ENCODE measurements at regions not wholly inside any gene's neighbourhood (a gene's known extent, or its start where the extent isn't known, plus 50 kb on each side); places are given as distances from the start of the nearest gene placed in this dataset.

DNA sequence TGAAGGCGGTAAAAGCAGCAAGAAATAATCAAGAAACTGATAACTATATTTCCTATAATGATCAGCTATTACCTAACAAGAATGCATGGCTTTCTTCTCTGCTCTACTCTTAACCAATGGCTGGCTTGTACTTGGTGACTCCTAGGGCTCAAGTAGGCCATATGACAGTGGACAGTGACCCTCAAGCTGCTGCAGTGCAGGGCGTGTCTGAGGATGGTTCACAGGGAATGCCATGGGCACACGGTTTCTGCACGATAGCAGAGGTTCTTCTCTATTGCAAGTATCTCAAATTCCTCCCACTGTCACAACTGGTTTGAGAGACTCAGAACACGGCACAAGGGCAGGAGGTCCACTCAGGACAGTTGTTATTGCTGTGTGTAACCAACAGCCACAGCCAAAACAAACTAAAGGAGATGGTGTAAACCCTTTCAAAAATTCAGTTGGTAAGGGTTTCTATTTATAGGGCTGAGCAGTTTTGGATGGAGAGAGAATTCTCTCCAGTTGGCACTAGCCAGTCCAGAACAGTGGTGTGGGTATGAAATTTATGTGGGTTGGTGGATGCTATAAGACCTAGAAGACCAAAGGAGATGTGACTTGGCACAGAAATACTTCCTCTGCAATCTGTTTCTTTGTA is 103.2 kb upstream of the ST8SIA2 start:
- no peak for DNase-seq
- in situ Hi-C loops (cut with HindIII; ENCODE audit: low pct_ligation_motif_present, low pct_unique_long_range_greater_than_20kb, low sequenced_read_pairs) = no loop called here

- DNase-seq = no peak
- in situ Hi-C loops (cut with HindIII; ENCODE audit: low pct_ligation_motif_present, low pct_unique_long_range_greater_than_20kb, low sequenced_read_pairs) = no loop called here
Measured at GRCh38 chr15:92291900-92292299, 101.8 kb upstream of the ST8SIA2 start.

GRCh38 chr15:92294759-92295158 is 98.9 kb upstream of the ST8SIA2 start:
- in situ Hi-C loops (cut with HindIII; ENCODE audit: low pct_ligation_motif_present, low pct_unique_long_range_greater_than_20kb, low sequenced_read_pairs) = no loop called here
- DNase-seq = no peak

- DNase-seq = no peak
Measured at GRCh38 chr15:92304223-92304975, 89.3 kb upstream of the ST8SIA2 start.

GRCh38 chr15:92305343-92305742 is 88.3 kb upstream of the ST8SIA2 start:
- in situ Hi-C loops (cut with HindIII; ENCODE audit: low pct_ligation_motif_present, low pct_unique_long_range_greater_than_20kb, low sequenced_read_pairs) = no loop called here
- no peak for DNase-seq

More at GRCh38 chr15:92304223-92304975, 89.3 kb upstream of the ST8SIA2 start:
- in situ Hi-C loops (cut with HindIII; ENCODE audit: low pct_ligation_motif_present, low pct_unique_long_range_greater_than_20kb, low sequenced_read_pairs) = no loop called here

DNA sequence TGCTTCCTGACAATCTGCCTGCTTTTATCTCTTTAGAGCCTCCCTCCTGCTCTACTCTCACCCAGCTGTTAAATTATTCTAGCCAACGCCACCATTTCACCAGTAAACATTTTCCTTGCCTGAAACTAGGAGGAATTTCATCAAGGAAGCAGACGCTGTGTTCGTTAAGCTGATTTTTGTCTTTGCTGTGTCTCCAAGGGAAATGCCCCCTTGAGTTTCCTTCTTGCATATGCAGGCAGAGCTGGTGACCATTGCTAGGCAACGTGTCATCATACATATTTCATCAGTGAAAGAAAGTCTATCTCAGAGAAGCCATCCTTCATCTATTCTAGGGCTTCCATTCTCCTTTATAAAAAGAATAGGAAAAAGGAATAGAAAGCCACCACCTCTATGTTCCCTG is 87.0 kb upstream of the ST8SIA2 start:
- in situ Hi-C loops (cut with HindIII; ENCODE audit: low pct_ligation_motif_present, low pct_unique_long_range_greater_than_20kb, low sequenced_read_pairs) = no loop called here
- DNase-seq = no peak

GRCh38 chr15:92315144-92315543 is 78.5 kb upstream of the ST8SIA2 start:
- DNase-seq = no peak
- in situ Hi-C loops (cut with HindIII; ENCODE audit: low pct_ligation_motif_present, low pct_unique_long_range_greater_than_20kb, low sequenced_read_pairs) = no loop called here

DNA sequence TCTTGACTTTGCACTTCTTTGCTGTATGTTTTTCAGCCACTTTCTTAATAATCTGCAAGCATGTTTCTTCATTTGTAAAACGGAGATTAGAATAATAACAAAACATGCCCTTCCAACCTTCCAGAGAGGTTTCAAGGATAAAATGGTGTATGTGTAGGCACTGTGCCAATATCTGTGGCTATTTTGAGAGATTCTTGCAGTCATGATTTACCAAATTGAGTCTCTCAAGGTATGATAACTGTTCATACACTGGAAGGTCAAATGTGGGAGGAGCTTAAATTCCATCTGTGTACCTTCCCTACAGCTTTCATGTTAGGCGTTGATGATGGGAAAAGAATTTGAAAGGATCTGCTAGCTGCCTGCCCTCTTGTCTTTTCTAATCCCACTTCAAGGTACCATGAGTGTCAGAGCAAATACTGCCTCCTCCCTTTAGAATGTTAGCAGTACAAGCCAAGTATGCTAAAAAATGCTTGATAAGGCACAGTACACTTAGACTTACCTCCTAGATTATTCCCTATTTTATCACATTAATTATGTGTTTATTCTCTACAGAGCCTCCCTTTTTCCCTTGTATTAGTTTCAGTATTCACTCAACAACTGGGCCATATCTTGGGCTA is 78.0 kb upstream of the ST8SIA2 start:
- DNase-seq = no peak
- in situ Hi-C loops (cut with HindIII; ENCODE audit: low pct_ligation_motif_present, low pct_unique_long_range_greater_than_20kb, low sequenced_read_pairs) = no loop called here

GRCh38 chr15:92316586-92317295 is 76.9 kb upstream of the ST8SIA2 start:
- DNase-seq = no peak
- in situ Hi-C loops (cut with HindIII; ENCODE audit: low pct_ligation_motif_present, low pct_unique_long_range_greater_than_20kb, low sequenced_read_pairs) = no loop called here

DNA sequence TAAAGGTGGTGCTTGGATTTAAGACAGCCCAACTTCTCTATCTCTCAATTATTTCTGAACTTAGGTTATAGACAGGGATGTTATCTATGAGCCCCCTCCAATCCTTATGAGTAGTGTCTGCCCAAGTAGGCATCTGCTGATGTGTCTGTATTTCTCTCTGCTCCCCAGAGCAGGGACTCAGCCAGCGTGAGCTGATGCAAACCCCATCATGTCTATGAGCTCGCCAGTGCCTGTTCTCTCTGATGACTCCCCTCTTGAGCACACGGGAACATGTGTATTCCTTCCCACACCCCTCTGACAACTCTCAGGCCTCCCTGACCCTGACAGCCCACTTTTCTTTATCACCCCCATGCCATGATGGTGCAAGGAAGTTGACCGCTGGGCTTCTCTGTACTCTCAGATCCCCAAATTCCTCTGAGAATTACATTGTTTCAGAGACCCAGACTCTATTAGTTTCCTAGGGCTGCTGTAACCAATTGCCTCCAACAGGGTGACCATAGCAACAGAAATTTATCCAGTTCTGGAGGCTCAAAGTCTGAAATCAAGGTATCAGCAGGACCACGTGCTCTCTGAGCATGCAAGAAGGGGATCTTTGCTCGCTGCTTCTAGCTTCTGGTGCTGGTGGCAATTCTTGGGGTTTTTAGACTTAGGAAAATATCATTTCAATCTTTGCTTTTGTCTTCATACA is 73.5 kb upstream of the ST8SIA2 start:
- in situ Hi-C loops (cut with HindIII; ENCODE audit: low pct_ligation_motif_present, low pct_unique_long_range_greater_than_20kb, low sequenced_read_pairs) = no loop called here
- DNase-seq = no peak

- no peak for DNase-seq
- in situ Hi-C loops (cut with HindIII; ENCODE audit: low pct_ligation_motif_present, low pct_unique_long_range_greater_than_20kb, low sequenced_read_pairs) = no loop called here
Measured at GRCh38 chr15:92322566-92323355, 70.9 kb upstream of the ST8SIA2 start.

GRCh38 chr15:92323525-92323924 is 70.2 kb upstream of the ST8SIA2 start:
- in situ Hi-C loops (cut with HindIII; ENCODE audit: low pct_ligation_motif_present, low pct_unique_long_range_greater_than_20kb, low sequenced_read_pairs) = no loop called here
- no peak for DNase-seq

GRCh38 chr15:92324101-92324963 is 69.3 kb upstream of the ST8SIA2 start:
- DNase-seq = no peak
- in situ Hi-C loops (cut with HindIII; ENCODE audit: low pct_ligation_motif_present, low pct_unique_long_range_greater_than_20kb, low sequenced_read_pairs) = no loop called here

DNA sequence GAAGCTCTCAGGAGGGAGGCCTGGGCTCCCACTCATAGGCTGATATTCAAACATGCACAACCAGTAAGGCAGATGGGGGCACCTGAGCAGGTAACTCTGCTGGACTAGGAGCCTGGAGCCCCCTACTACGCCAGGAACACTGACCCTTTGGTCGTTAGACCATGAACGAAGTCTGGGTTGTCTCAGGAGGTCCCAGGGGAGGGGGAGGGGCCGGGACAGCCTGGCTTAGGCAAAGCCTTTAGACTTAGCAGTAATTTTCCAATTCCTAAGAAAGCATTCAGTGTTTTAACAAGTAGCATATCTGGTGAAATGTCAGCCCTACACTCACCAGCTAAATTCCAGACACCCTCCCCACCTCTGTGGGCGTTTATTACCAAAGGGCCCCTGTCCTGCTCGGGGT is 67.4 kb upstream of the ST8SIA2 start:
- DNase-seq = no peak
- in situ Hi-C loops (cut with HindIII; ENCODE audit: low pct_ligation_motif_present, low pct_unique_long_range_greater_than_20kb, low sequenced_read_pairs) = no loop called here

DNA sequence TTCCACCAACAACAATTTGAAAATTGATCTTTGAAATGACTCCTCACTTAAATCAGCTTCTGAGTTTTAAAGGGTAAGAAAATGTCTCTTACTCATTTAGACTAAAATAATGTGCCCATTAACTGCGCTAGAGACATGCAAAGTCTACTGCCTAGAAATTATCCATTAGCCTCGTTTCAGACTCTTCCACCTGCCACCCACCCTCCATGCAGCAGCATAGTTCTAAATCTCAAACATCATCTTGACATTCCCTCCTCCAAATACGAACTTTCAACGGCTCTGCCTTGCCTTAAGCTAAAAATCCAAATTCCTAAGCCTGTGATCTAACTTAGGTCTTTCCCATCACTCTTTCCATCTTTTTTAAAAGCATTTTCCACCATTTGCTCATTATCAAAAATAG is 66.6 kb upstream of the ST8SIA2 start:
- no peak for DNase-seq
- in situ Hi-C loops (cut with HindIII; ENCODE audit: low pct_ligation_motif_present, low pct_unique_long_range_greater_than_20kb, low sequenced_read_pairs) = no loop called here

- no peak for DNase-seq
- in situ Hi-C loops (cut with HindIII; ENCODE audit: low pct_ligation_motif_present, low pct_unique_long_range_greater_than_20kb, low sequenced_read_pairs) = no loop called here
Measured at GRCh38 chr15:92328207-92328606, 65.5 kb upstream of the ST8SIA2 start.
